Thyroid gland (tissue), 4 donors: ENCODE measurements at regions not wholly inside any gene's neighbourhood (a gene's known extent, or its start where the extent isn't known, plus 50 kb on each side); places are given as distances from the start of the nearest gene placed in this dataset.
"Not testable (repeated sequence)": the region's sequence is repeated elsewhere in the genome, so short reads cannot be mapped to it uniquely, and the experiment has no call there.

Experiments
- DNase-seq, 2 donors: peaks; one replicate each; pipeline ENCODE4 v3.0.0-alpha.2; 2019
- H3K27ac ChIP-seq, 3 donors: fragments of 200-600 bp; sonication (generic); 1 replicate in 2 of 3; 2 replicates in 1 of 3; pipeline ENCODE4 v1.5.1; 2016 to 2019; ENCODE audit warnings: mild to moderate bottlenecking in 1 of 3, moderate library complexity in 1 of 3
- H3K27me3 ChIP-seq: fragments of 200-600 bp; sonication (generic); one replicate; pipeline ENCODE4 v1.5.1; 2019
- H3K36me3 ChIP-seq, 2 donors: fragments of 200-600 bp; sonication (generic); one replicate each; pipeline ENCODE4 v1.5.1; 2016 to 2019
- H3K4me1 ChIP-seq, 2 donors: fragments of 200-600 bp; sonication (generic); one replicate each; pipeline ENCODE4 v1.5.1; 2017 to 2019
- H3K4me3 ChIP-seq, 3 donors: fragments of 200-600 bp; sonication (generic); replicated peaks in 1 of 3; 1 replicate in 2 of 3; 2 replicates in 1 of 3; pipeline ENCODE4 v1.5.1; 2016; ENCODE audit warnings: mild to moderate bottlenecking in 1 of 3
- H3K9me3 ChIP-seq: fragments of 200-600 bp; sonication (generic); one replicate; pipeline ENCODE4 v1.5.1; 2017
- CTCF ChIP-seq, 6 experiments: fragments of 200-600 bp in 3 of 6; fragments of 450-650 bp in 3 of 6; sonication (generic) in 3 of 6; IDR thresholded peaks; one replicate each; pipeline ENCODE4 v1.5.1; 2016 to 2019; ENCODE audit warnings: antibody characterized with exemption in 6 of 6, mild to moderate bottlenecking in 2 of 6, inconsistent platforms in 1 of 6, moderate library complexity in 1 of 6
- POLR2A ChIP-seq, 2 donors: fragments of 450-650 bp; IDR thresholded peaks; one replicate each; pipeline ENCODE4 v1.6.1; 2017; ENCODE audit warnings: antibody characterized with exemption in 2 of 2, mild to moderate bottlenecking in 2 of 2, moderate library complexity in 1 of 2
- WGBS, 2 donors: methylation state at CpG; one replicate each; pipeline ENCODE4 v1.1.5; 2017; 5-methylcytosine and 5-hydroxymethylcytosine counted together
- intact Hi-C: fragments of 100-400 bp; cut with DNase I; formaldehyde crosslinking; loops from one replicate; pipeline ENCODE4 v1.15.1; 2023

GRCh38 chr2:205867371-205867770 lies 185.1 kb downstream of the NRP2 start:
- Histone ChIP-seq H3K27me3 (no peaks in the 10 kb centered on the region), H3K9me3 (no peaks in the 10 kb centered on the region), H3K27ac (no peak overlapping the region), H3K4me3 (no peak overlapping the region), H3K4me1 (no peaks in the 10 kb centered on the region), H3K36me3 (no peaks in the 10 kb centered on the region)
- TF ChIP-seq POLR2A (IDR thresholded peaks at IDR 0.05) (no peak), CTCF (IDR thresholded peaks at IDR 0.05) (no peak)
- intact Hi-C loops, result no loop called here
- WGBS, 2 donors, result 91 to 96% methylated on average over 3 of the region's 3 CpGs
- DNase-seq, result no peak

- TF ChIP-seq CTCF (IDR thresholded peaks at IDR 0.05) (no peak), POLR2A (IDR thresholded peaks at IDR 0.05) (no peak)
- no peak overlapping the region for H3K4me3 ChIP-seq
- 22 to 32% methylated on average over 7 of the region's 7 CpGs for WGBS, 2 donors
- no peaks in the 10 kb centered on the region for H3K27me3 ChIP-seq
- H3K36me3 ChIP-seq, result no peaks in the 10 kb centered on the region
- peak; percentile 54 for DNase-seq
- intact Hi-C loops, result no loop called here
- H3K27ac ChIP-seq, result no peak overlapping the region
- no peaks in the 10 kb centered on the region for H3K9me3 ChIP-seq
- H3K4me1 ChIP-seq, result no peaks in the 10 kb centered on the region
These were observed 183.7 kb downstream of the NRP2 start for GRCh38 chr2:205865905-205866441.

DNA sequence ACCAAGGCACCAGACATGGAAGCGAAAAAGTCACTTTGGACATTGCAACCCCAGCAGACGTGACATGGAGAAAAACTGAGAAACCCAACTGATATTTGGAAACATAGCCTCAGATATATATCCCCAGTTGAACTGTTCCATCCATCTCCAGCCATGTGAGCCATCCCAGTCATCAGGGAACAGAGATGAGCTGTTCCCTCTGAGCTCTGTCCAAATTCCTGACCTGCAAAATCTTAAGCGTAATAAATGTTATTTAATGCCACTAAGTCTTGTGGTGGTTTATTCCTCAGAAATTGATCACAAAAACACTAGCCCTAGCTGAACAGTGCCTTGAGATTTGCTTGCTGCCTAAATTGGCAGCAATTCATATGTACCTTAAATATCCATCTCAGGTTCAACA lies 182.8 kb downstream of the NRP2 start:
- Histone ChIP-seq H3K27ac (no peak overlapping the region), H3K4me1 (no peaks in the 10 kb centered on the region), H3K4me3 (no peak overlapping the region), H3K27me3 (no peaks in the 10 kb centered on the region), H3K9me3 (no peaks in the 10 kb centered on the region), H3K36me3 (no peaks in the 10 kb centered on the region)
- intact Hi-C loops, result no loop called here
- no peak for DNase-seq
- 100% methylated on average over 3 of the region's 3 CpGs for WGBS, 2 donors
- TF ChIP-seq POLR2A (IDR thresholded peaks at IDR 0.05) (no peak), CTCF (IDR thresholded peaks at IDR 0.05) (no peak)

DNA sequence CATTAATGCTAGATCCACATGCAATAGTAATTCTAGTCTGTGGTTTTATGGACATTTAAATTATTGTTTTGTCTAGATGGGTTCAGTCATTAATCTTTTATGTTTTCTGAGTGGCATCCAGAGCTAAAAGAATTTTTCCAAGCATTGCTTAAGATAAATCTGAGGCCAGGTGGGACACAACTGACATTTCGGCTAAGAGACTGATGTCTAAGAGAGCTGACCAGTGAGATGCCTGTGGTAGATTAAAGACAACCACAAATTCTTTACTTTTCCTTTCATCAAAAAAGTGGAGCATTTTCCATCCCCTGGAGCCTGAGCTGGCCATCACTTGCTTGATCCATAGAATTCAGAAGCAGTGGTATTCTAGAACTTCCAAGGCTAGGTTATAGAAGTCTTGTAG lies 182.2 kb downstream of the NRP2 start:
- no peak for TF ChIP-seq POLR2A (IDR thresholded peaks at IDR 0.05)
- TF ChIP-seq CTCF (IDR thresholded peaks at IDR 0.05), result no peak
- Histone ChIP-seq H3K4me3 (no peak overlapping the region), H3K27ac (no peak overlapping the region), H3K36me3 (no peaks in the 10 kb centered on the region), H3K27me3 (no peaks in the 10 kb centered on the region), H3K4me1 (no peaks in the 10 kb centered on the region), H3K9me3 (no peaks in the 10 kb centered on the region)
- no peak for DNase-seq
- 96 to 100% methylated on average over 1 of the region's 1 CpG for WGBS, 2 donors
- intact Hi-C loops, result no loop called here

- H3K4me1 ChIP-seq, H3K27ac ChIP-seq, H3K36me3 ChIP-seq, DNase-seq, H3K27me3 ChIP-seq, H3K4me3 ChIP-seq, H3K9me3 ChIP-seq, intact Hi-C loops: not testable (repeated sequence)
- WGBS, 2 donors, result 95 to 96% methylated on average over 4 of the region's 4 CpGs
These were observed 180.5 kb downstream of the NRP2 start for GRCh38 chr2:205862761-205863160.

DNA sequence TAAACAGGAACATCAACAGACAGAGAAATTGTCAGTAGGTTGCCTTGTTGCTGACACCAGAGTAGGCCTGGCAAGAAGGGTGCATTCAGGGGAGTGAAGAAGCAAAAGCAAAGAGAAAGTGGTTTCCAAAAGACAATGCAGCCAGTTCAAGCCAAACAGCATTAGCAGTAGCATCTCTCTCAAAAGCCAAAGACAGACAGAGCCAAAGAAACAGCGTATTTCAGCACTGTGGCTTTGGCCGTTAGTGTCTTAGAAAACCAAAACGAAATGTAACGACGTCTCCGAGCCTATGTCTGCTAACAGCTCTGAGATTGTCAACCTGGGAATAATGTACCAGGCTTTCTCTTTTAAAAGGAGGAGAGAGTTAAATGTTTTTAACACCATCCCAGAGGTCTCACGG lies 178.6 kb downstream of the NRP2 start:
- no peaks in the 10 kb centered on the region for H3K36me3 ChIP-seq
- H3K4me3 ChIP-seq, result no peak overlapping the region
- TF ChIP-seq CTCF (IDR thresholded peaks at IDR 0.05), result no peak
- TF ChIP-seq POLR2A (IDR thresholded peaks at IDR 0.05), result no peak
- DNase-seq, result no peak
- H3K27me3 ChIP-seq, result no peaks in the 10 kb centered on the region
- 79% methylated on average over 7 of the region's 7 CpGs for WGBS, 2 donors
- no peak overlapping the region for H3K27ac ChIP-seq
- H3K4me1 ChIP-seq, result no peaks in the 10 kb centered on the region
- intact Hi-C loops, result no loop called here
- no peaks in the 10 kb centered on the region for H3K9me3 ChIP-seq
